PC-3 (cell line): ENCODE measurements at regions not wholly inside any gene's neighbourhood (a gene's known extent, or its start where the extent isn't known, plus 50 kb on each side); places are given as distances from the start of the nearest gene placed in this dataset.

ENCODE experiments used
- CTCF ChIP-seq: fragments of 300-600 bp; sonication (generic); conservative IDR thresholded peaks from 2 replicates; pipeline ENCODE4 v1.5.1; 2017; ENCODE audit warnings: antibody characterized with exemption, low read depth, mild to moderate bottlenecking, low read length
- EZH2phosphoT487 ChIP-seq: fragments of 300-600 bp; sonication (generic); IDR thresholded peaks from 2 replicates; pipeline ENCODE4 v1.6.1; 2018; ENCODE audit warnings: mild to moderate bottlenecking, antibody characterized with exemption, low read length, borderline replicate concordance

- TF ChIP-seq CTCF (no peak), EZH2phosphoT487 (no peak)
Measured at GRCh38 chr14:84197704-84198103, 1332.2 kb upstream of the FLRT2 start.
